GM23338 (cell line): ENCODE measurements at regions not wholly inside any gene's neighbourhood (a gene's known extent, or its start where the extent isn't known, plus 50 kb on each side); places are given as distances from the start of the nearest gene placed in this dataset.
"Not testable (repeated sequence)": the region's sequence is repeated elsewhere in the genome, so short reads cannot be mapped to it uniquely, and the experiment has no call there.

Experiments
- CREB1 ChIP-seq: fragments of 250-450 bp; sonication (Bioruptor Pico); IDR thresholded peaks from 2 replicates; pipeline ENCODE4 v1.5.0; 2020; ENCODE audit warnings: low read depth, mild to moderate bottlenecking, moderate library complexity
- EZH2 ChIP-seq: fragments of 200-600 bp; sonication (generic); IDR thresholded peaks from one replicate; pipeline ENCODE4 v1.8.0; 2017; ENCODE audit warnings: antibody characterized with exemption, mild to moderate bottlenecking, low read depth; ENCODE audit not compliant: unreplicated experiment
- EZH2phosphoT487 ChIP-seq: fragments of 200-600 bp; sonication (generic); IDR thresholded peaks from one replicate; pipeline ENCODE4 v1.8.1; 2018; ENCODE audit warnings: antibody characterized with exemption; ENCODE audit not compliant: unreplicated experiment
- JUNB ChIP-seq: IDR thresholded peaks from one replicate; pipeline ENCODE4 v1.6.1; 2016; ENCODE audit warnings: antibody characterized with exemption; ENCODE audit not compliant: unreplicated experiment
- POLR2AphosphoS5 ChIP-seq: IDR thresholded peaks from 2 replicates; pipeline ENCODE4 v1.6.1; 2016; ENCODE audit warnings: antibody characterized with exemption, low read depth
- REST ChIP-seq: IDR thresholded peaks from one replicate; pipeline ENCODE4 v1.6.1; 2018; ENCODE audit warnings: antibody characterized with exemption; ENCODE audit not compliant: unreplicated experiment
- STAT1 ChIP-seq: IDR thresholded peaks from one replicate; pipeline ENCODE4 v1.6.1; 2016; ENCODE audit warnings: antibody characterized with exemption; ENCODE audit not compliant: unreplicated experiment
- ZNF114 ChIP-seq: fragments of 250-450 bp; sonication (Bioruptor Pico); IDR thresholded peaks from 2 replicates; pipeline ENCODE4 v1.5.0; 2020; ENCODE audit warnings: mild to moderate bottlenecking, moderate library complexity
- ZNF331 ChIP-seq: fragments of 250-450 bp; sonication (Bioruptor Pico); IDR thresholded peaks from 2 replicates; pipeline ENCODE4 v1.5.0; 2020; ENCODE audit warnings: low read depth, mild to moderate bottlenecking, moderate library complexity
- TF ChIP-seq, protein P1 (sequence below), 2 experiments: fragments of 200-600 bp in 1 of 2; sonication (generic) in 1 of 2; conservative IDR thresholded peaks; 2 replicates each; pipeline versions ENCODE4 v1.5.1 to v1.6.1; 2016 to 2017; ENCODE audit warnings: antibody characterized with exemption in 2 of 2, low read depth in 2 of 2, mild to moderate bottlenecking in 2 of 2, moderate library complexity in 1 of 2

DNA sequence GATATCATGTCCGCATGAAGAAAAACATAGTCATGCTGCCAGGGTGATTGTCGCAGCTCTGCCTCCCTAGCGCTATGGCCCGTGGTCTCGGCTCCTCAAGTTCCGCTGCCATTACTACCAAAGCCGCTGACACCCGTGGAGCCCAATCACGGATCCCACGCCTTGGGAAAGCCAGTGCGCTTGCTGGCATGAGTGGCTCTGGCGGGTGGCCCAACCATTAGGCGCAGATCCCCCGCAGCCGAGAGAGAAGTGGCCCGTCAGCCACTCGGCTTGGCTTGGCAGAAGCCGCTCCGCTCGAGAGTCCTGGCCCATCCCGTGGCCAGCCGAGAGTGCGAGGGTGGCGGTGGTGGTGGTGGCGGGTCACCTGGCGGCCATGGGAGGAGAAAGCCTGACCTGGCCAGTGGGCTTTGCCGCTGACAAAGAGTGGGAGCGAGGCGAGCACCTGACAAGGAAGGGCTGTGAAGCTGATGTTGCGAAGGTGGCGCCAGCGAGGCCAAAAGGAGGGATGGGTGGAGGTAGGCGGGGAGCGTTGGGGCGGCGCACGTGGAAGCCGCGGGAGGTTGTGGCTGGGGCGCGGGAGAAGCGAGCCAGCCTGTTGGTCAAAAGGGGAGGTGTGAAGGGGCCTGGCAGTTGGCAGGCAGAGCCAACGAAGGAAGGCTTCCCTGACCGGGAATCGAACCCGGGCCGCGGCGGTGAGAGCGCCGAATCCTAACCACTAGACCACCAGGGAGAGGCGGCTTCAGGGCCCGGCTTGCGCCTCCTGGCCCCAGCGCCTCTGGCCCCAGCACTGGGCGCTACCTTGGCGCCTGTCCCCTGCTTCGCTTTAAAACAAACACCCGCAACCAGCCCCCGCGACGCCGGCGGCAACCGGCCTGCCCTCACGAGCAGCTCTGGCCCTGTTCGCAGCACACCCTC is 51.0 kb upstream of the FCGR2A start:
- TF ChIP-seq, protein P1, sequence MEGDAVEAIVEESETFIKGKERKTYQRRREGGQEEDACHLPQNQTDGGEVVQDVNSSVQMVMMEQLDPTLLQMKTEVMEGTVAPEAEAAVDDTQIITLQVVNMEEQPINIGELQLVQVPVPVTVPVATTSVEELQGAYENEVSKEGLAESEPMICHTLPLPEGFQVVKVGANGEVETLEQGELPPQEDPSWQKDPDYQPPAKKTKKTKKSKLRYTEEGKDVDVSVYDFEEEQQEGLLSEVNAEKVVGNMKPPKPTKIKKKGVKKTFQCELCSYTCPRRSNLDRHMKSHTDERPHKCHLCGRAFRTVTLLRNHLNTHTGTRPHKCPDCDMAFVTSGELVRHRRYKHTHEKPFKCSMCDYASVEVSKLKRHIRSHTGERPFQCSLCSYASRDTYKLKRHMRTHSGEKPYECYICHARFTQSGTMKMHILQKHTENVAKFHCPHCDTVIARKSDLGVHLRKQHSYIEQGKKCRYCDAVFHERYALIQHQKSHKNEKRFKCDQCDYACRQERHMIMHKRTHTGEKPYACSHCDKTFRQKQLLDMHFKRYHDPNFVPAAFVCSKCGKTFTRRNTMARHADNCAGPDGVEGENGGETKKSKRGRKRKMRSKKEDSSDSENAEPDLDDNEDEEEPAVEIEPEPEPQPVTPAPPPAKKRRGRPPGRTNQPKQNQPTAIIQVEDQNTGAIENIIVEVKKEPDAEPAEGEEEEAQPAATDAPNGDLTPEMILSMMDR (conservative IDR thresholded peaks at IDR 0.05; ENCODE audit: low read depth in 2 of 2): not testable (repeated sequence)
- TF ChIP-seq POLR2AphosphoS5; JUNB; EZH2; EZH2phosphoT487; REST; CREB1 (CRISPR knock-in tag); ZNF114 (CRISPR knock-in tag); STAT1; ZNF331: not testable (repeated sequence)
